NCI-H524 (cell line): ENCODE measurements at regions not wholly inside any gene's neighbourhood (a gene's known extent, or its start where the extent isn't known, plus 50 kb on each side); places are given as distances from the start of the nearest gene placed in this dataset.
"Not testable (repeated sequence)": the region's sequence is repeated elsewhere in the genome, so short reads cannot be mapped to it uniquely, and the experiment has no call there.

Experiments used
- DNase-seq, 2 experiments: peaks; one replicate each; lab custom pipeline; 2025; lab: John Stamatoyannopoulos, UW

GRCh38 chr18:68429841-68430240 lies 285.1 kb downstream of the TMX3 start:
- no peak for DNase-seq

GRCh38 chr18:68429111-68429510 lies 285.8 kb downstream of the TMX3 start:
- peak in 1 of 2 experiments; percentile 27 for DNase-seq

GRCh38 chr18:68428661-68429060 lies 286.2 kb downstream of the TMX3 start:
- DNase-seq, result peak in 1 of 2 experiments; percentile 10

- peak; percentile 66 to 89 for DNase-seq
Measured at GRCh38 chr18:68427951-68428401, 286.9 kb downstream of the TMX3 start.

GRCh38 chr18:68426731-68427315 lies 288.1 kb downstream of the TMX3 start:
- peak in 1 of 2 experiments; percentile 73 for DNase-seq

GRCh38 chr18:68418881-68419280 lies 296.0 kb downstream of the TMX3 start:
- DNase-seq, result no peak

- no peak for DNase-seq
Measured at GRCh38 chr18:68418226-68418868, 296.6 kb downstream of the TMX3 start.

- DNase-seq, result no peak
Measured at GRCh38 chr18:68417826-68418225, 297.1 kb downstream of the TMX3 start.

- no peak for DNase-seq
Measured at GRCh38 chr18:68417166-68417799, 297.6 kb downstream of the TMX3 start.

- DNase-seq, result no peak
Measured at GRCh38 chr18:68414407-68414806, 300.5 kb downstream of the TMX3 start.

GRCh38 chr18:68409576-68409975 lies 305.3 kb downstream of the TMX3 start:
- DNase-seq, result no peak

GRCh38 chr18:68406761-68407160 lies 308.1 kb downstream of the TMX3 start:
- no peak for DNase-seq

GRCh38 chr18:68402784-68403183 lies 312.1 kb downstream of the TMX3 start:
- no peak for DNase-seq

- no peak for DNase-seq
Measured at GRCh38 chr18:68400889-68401288, 314.0 kb downstream of the TMX3 start.

GRCh38 chr18:68399721-68400120 lies 315.2 kb downstream of the TMX3 start:
- DNase-seq, result peak; percentile 49 to 76

- no peak for DNase-seq
Measured at GRCh38 chr18:68397241-68398035, 317.5 kb downstream of the TMX3 start.

- DNase-seq, result no peak
Measured at GRCh38 chr18:68394705-68395104, 320.2 kb downstream of the TMX3 start.

GRCh38 chr18:68391801-68392200 lies 323.1 kb downstream of the TMX3 start:
- no peak for DNase-seq

- no peak for DNase-seq
Measured at GRCh38 chr18:68387246-68387645, 327.7 kb downstream of the TMX3 start.

- not testable (repeated sequence) for DNase-seq
Measured at GRCh38 chr18:68383979-68384378, 330.9 kb downstream of the TMX3 start.

- DNase-seq, result no peak
Measured at GRCh38 chr18:68376926-68377325, 338.0 kb downstream of the TMX3 start.

- no peak for DNase-seq
Measured at GRCh38 chr18:68362907-68363306, 352.0 kb downstream of the TMX3 start.

- no peak for DNase-seq
Measured at GRCh38 chr18:68355637-68356036, 359.3 kb downstream of the TMX3 start.
